HCT116 (cell line): ENCODE measurements at regions not wholly inside any gene's neighbourhood (a gene's known extent, or its start where the extent isn't known, plus 50 kb on each side); places are given as distances from the start of the nearest gene placed in this dataset.

Experiments
- ATAC-seq: fragments of 200-7000 bp; cut with Tn5 transposase; 2 replicates; pipeline ENCODE4 v1.9.1; 2020; ENCODE audit warnings: mild to moderate bottlenecking, moderate library complexity
- BruUV-seq: library from RNA; stranded (reverse); fragments of 400-500 nt; replicated peaks from 2 replicates; lab custom pipeline; 2021; lab: Mats Ljungman, UMichigan
- CTCF ChIA-PET: fragments of 300-600 bp; sonication (Branson Sonifier 250); formaldehyde crosslinking; loops from one replicate; lab custom pipeline; 2021; ENCODE audit warnings: antibody characterized with exemption; lab: Charles Lee
- POLR2A ChIA-PET: fragments of 300-600, 350-600 bp; sonication (Branson Sonifier 250); formaldehyde crosslinking; loops from one replicate; lab custom pipeline; 2021; ENCODE audit warnings: antibody characterized with exemption; lab: Charles Lee
- RAD21 ChIA-PET, 2 experiments: fragments of 300-600 bp; sonication (Branson Sonifier 250); formaldehyde crosslinking; loops; one replicate each; lab custom pipeline; 2023; ENCODE audit warnings: low total read pairs in 2 of 2; ENCODE audit not compliant: uncharacterized antibody in 2 of 2, unreplicated experiment in 2 of 2, low non-redundant PET in 1 of 2; lab: Charles Lee
- DNase-seq: peaks from one replicate; pipeline ENCODE4 v3.0.0-alpha.2; 2010; ENCODE audit warnings: low read depth, low spot score
- H2AFZ ChIP-seq: fragments of 200-600 bp; shearing (Covaris generic), sonication (generic); 2 replicates; pipeline ENCODE4 v1.6.1; 2017; ENCODE audit warnings: low read depth, mixed run types, mixed read lengths, antibody characterized with exemption, low read length; ENCODE audit not compliant: poor library complexity, severe bottlenecking
- H3K27ac ChIP-seq: 2 replicates; pipeline ENCODE4 v1.5.1; 2012; ENCODE audit warnings: low read depth, low read length
- H3K27me3 ChIP-seq: fragments of 200-600 bp; sonication (generic); 2 replicates; pipeline ENCODE4 v1.6.1; 2016; ENCODE audit warnings: mixed run types, low read length, mixed read lengths; ENCODE audit not compliant: insufficient read depth
- H3K36me3 ChIP-seq, 2 experiments: fragments of 200-500 bp in 1 of 2; fragments of 200-600 bp in 1 of 2; sonication (Bioruptor generic) in 1 of 2; sonication (generic) in 1 of 2; 2 replicates each; pipeline versions ENCODE4 v1.5.1 to v1.6.1; 2014 to 2016; ENCODE audit warnings: low read length in 2 of 2, inconsistent platforms in 1 of 2, mixed read lengths in 1 of 2, mixed run types in 1 of 2; ENCODE audit not compliant: insufficient read depth in 2 of 2, control insufficient read depth in 1 of 2
- H3K4me1 ChIP-seq, 2 experiments: fragments of 200-600 bp in 1 of 2; sonication (generic) in 1 of 2; 2 replicates each; pipeline versions ENCODE4 v1.5.1 to v1.6.1; 2012 to 2017; ENCODE audit warnings: low read length in 2 of 2, inconsistent platforms in 1 of 2, mild to moderate bottlenecking in 1 of 2, mixed read lengths in 1 of 2, mixed run types in 1 of 2, moderate library complexity in 1 of 2; ENCODE audit not compliant: insufficient read depth in 2 of 2, control insufficient read depth in 1 of 2
- H3K4me2 ChIP-seq: fragments of 200-600 bp; sonication (generic); 2 replicates; pipeline ENCODE4 v1.6.1; 2017; ENCODE audit warnings: mixed run types, low read length, mixed read lengths
- H3K4me3 ChIP-seq, 2 experiments: fragments of 200-600 bp in 1 of 2; sonication (generic) in 1 of 2; replicated peaks in 1 of 2; 2 replicates each; pipeline ENCODE4 v1.5.1; 2011 to 2016; ENCODE audit warnings: low read length in 2 of 2, control low read depth in 1 of 2, low read depth in 1 of 2, mild to moderate bottlenecking in 1 of 2, mixed read lengths in 1 of 2, mixed run types in 1 of 2
- H3K79me2 ChIP-seq: fragments of 200-600 bp; sonication (generic); 2 replicates; pipeline ENCODE4 v1.6.1; 2017; ENCODE audit warnings: mild to moderate bottlenecking, mixed run types, low read length, moderate library complexity, mixed read lengths; ENCODE audit not compliant: insufficient read depth
- H3K9ac ChIP-seq: fragments of 200-600 bp; sonication (generic); 2 replicates; pipeline ENCODE4 v1.6.1; 2016; ENCODE audit warnings: low read length, mixed read lengths
- H3K9me2 ChIP-seq: fragments of 200-600 bp; sonication (generic), shearing (Covaris generic); 2 replicates; pipeline ENCODE4 v1.6.1; 2017; ENCODE audit warnings: mixed run types, mild to moderate bottlenecking, moderate library complexity; ENCODE audit not compliant: insufficient read depth
- H3K9me3 ChIP-seq, 2 experiments: fragments of 200-500 bp in 1 of 2; fragments of 200-600 bp in 1 of 2; sonication (Bioruptor generic) in 1 of 2; sonication (generic) in 1 of 2; 2 replicates each; pipeline ENCODE4 v1.6.1; 2014 to 2017; ENCODE audit warnings: low read length in 2 of 2, mixed read lengths in 2 of 2, inconsistent platforms in 1 of 2, low read depth in 1 of 2, mild to moderate bottlenecking in 1 of 2, mixed run types in 1 of 2, moderate library complexity in 1 of 2; ENCODE audit not compliant: control insufficient read depth in 1 of 2, insufficient read depth in 1 of 2
- H4K20me1 ChIP-seq: fragments of 200-600 bp; sonication (generic), shearing (Covaris generic); 2 replicates; pipeline ENCODE4 v1.6.1; 2017; ENCODE audit warnings: mixed run types, mild to moderate bottlenecking, moderate library complexity; ENCODE audit not compliant: insufficient read depth
- ELF1 ChIP-seq: IDR thresholded peaks from 2 replicates; pipeline ENCODE4 v1.6.1; 2012; ENCODE audit warnings: low read depth, borderline replicate concordance
- EZH2phosphoT487 ChIP-seq: fragments of 200-600 bp; IDR thresholded peaks from 2 replicates; pipeline ENCODE4 v1.6.1; 2018; ENCODE audit warnings: antibody characterized with exemption, borderline replicate concordance
- FOSL1 ChIP-seq: IDR thresholded peaks from 2 replicates; pipeline ENCODE4 v1.6.1; 2012; ENCODE audit warnings: low read depth
- JUND ChIP-seq: IDR thresholded peaks from 2 replicates; pipeline ENCODE4 v1.6.1; 2012
- POLR2A ChIP-seq: IDR thresholded peaks from 2 replicates; pipeline ENCODE4 v1.7.0; 2011; ENCODE audit warnings: borderline replicate concordance; ENCODE audit not compliant: insufficient read depth, insufficient read length; ENCODE audit errors: extremely low read depth
- POLR2AphosphoS5 ChIP-seq: IDR thresholded peaks from 2 replicates; pipeline ENCODE4 v1.6.1; 2011; ENCODE audit warnings: mild to moderate bottlenecking, low read depth, low read length, moderate library complexity
- RAD21 ChIP-seq: IDR thresholded peaks from 2 replicates; pipeline ENCODE4 v1.6.1; 2012; ENCODE audit warnings: low read depth, mild to moderate bottlenecking
- SIN3A ChIP-seq: IDR thresholded peaks from 2 replicates; pipeline ENCODE4 v1.6.1; 2012; ENCODE audit warnings: low read depth
- SRF ChIP-seq: IDR thresholded peaks from 2 replicates; pipeline ENCODE4 v1.6.1; 2012; ENCODE audit warnings: low read depth
- TCF7L2 ChIP-seq: IDR thresholded peaks from 2 replicates; pipeline ENCODE4 v1.7.0; 2011; ENCODE audit warnings: borderline replicate concordance, inconsistent platforms; ENCODE audit not compliant: insufficient read depth, insufficient read length; ENCODE audit errors: extremely low read depth
- intact Hi-C: fragments of 100-400 bp; cut with micrococcal nuclease; formaldehyde crosslinking; loops from 2 replicates; pipeline ENCODE4 v1.10.0; 2022
- TF ChIP-seq, protein P1 (sequence below): IDR thresholded peaks from 2 replicates; pipeline ENCODE4 v1.6.1; 2012; ENCODE audit warnings: low read depth

DNA sequence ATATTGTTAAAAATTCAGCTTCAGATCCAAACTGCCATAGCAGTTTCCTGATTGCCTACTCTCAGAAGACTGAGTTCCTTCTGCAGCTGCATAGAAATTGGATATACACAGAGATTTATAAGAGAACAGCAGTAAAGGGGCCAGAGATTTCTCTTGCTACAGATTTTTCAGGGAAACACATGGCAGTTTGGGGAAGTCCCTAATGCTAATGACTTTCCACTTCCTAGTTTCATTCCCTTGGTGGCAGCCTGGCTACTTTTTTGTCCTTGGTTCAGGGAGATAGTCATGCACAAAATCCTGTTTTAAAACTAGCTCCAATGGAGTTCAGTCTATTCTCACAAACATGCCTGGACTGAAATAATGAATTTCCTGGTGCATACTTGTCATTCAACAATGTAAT lies 125.3 kb upstream of the PLCB4 start:
- Histone ChIP-seq H3K4me2 (no peak overlapping the region), H4K20me1 (no peaks in the 10 kb centered on the region), H3K9ac (no peak overlapping the region), H3K27ac (no peak overlapping the region), H2AFZ (no peak overlapping the region), H3K9me2 (no peaks in the 10 kb centered on the region), H3K4me1 (no peaks in the 10 kb centered on the region), H3K79me2 (no peaks in the 10 kb centered on the region), H3K4me3 (no peak overlapping the region), H3K27me3 (peaks cover 15% of the 10 kb centered on the region; the same call in 1 of the 2 replicates), H3K9me3 (no peaks in the 10 kb centered on the region), H3K36me3 (no peaks in the 10 kb centered on the region)
- ChIA-PET RAD21 (no interaction called here), POLR2A (no interaction called here), CTCF (no interaction called here)
- DNase-seq (no peak), ATAC-seq (no peak)
- TF ChIP-seq SIN3A, result no peak
- TF ChIP-seq TCF7L2, result no peak
- TF ChIP-seq POLR2AphosphoS5, result no peak
- TF ChIP-seq, protein P1, sequence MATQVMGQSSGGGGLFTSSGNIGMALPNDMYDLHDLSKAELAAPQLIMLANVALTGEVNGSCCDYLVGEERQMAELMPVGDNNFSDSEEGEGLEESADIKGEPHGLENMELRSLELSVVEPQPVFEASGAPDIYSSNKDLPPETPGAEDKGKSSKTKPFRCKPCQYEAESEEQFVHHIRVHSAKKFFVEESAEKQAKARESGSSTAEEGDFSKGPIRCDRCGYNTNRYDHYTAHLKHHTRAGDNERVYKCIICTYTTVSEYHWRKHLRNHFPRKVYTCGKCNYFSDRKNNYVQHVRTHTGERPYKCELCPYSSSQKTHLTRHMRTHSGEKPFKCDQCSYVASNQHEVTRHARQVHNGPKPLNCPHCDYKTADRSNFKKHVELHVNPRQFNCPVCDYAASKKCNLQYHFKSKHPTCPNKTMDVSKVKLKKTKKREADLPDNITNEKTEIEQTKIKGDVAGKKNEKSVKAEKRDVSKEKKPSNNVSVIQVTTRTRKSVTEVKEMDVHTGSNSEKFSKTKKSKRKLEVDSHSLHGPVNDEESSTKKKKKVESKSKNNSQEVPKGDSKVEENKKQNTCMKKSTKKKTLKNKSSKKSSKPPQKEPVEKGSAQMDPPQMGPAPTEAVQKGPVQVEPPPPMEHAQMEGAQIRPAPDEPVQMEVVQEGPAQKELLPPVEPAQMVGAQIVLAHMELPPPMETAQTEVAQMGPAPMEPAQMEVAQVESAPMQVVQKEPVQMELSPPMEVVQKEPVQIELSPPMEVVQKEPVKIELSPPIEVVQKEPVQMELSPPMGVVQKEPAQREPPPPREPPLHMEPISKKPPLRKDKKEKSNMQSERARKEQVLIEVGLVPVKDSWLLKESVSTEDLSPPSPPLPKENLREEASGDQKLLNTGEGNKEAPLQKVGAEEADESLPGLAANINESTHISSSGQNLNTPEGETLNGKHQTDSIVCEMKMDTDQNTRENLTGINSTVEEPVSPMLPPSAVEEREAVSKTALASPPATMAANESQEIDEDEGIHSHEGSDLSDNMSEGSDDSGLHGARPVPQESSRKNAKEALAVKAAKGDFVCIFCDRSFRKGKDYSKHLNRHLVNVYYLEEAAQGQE, result no peak
- TF ChIP-seq POLR2A, result no peak
- no peak for TF ChIP-seq SRF
- TF ChIP-seq EZH2phosphoT487, result no peak
- no peak for TF ChIP-seq RAD21
- no peak for TF ChIP-seq JUND
- TF ChIP-seq FOSL1, result no peak
- TF ChIP-seq ELF1, result no peak
- no TSS peak for BruUV-seq
- intact Hi-C loops, result no loop called here
